ENCODE measurements at regions not wholly inside any gene's neighbourhood (a gene's known extent, or its start where the extent isn't known, plus 50 kb on each side); places are given as distances from the start of the nearest gene placed in this dataset.

- TF ChIP-seq CTCF (IDR thresholded peaks at IDR 0.05) (no peak), EZH2 (IDR thresholded peaks at IDR 0.05; ENCODE audit: borderline replicate concordance, insufficient read depth, low read depth, low read length, poor library complexity, severe bottlenecking) (no peak)
Observed at GRCh38 chr17:30584810-30585209, 107.6 kb downstream of the GOSR1 start.
